ENCODE measurements at regions not wholly inside any gene's neighbourhood (a gene's known extent, or its start where the extent isn't known, plus 50 kb on each side); places are given as distances from the start of the nearest gene placed in this dataset.

- H3K4me3 ChIP-seq (ENCODE audit: low read depth, low read length), result no peak overlapping the region
- peak; percentile 9 for DNase-seq (ENCODE audit: low read depth)
- no peak for TF ChIP-seq POLR2A (IDR thresholded peaks at IDR 0.05; ENCODE audit: extremely low read depth, insufficient read length)
- TF ChIP-seq MYC (IDR thresholded peaks at IDR 0.05; ENCODE audit: low read depth, low read length), result no peak
- TF ChIP-seq, protein P1, sequence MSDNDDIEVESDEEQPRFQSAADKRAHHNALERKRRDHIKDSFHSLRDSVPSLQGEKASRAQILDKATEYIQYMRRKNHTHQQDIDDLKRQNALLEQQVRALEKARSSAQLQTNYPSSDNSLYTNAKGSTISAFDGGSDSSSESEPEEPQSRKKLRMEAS (IDR thresholded peaks at IDR 0.05; ENCODE audit: low read depth, low read length), result no peak
- no peak for TF ChIP-seq CTCF (IDR thresholded peaks at IDR 0.05; ENCODE audit: low read depth, low read length)
These were observed 316.8 kb upstream of the ATP10A start for GRCh38 chr15:26179906-26180305.

- no peak for DNase-seq (ENCODE audit: low read depth)
- TF ChIP-seq, protein P1 (IDR thresholded peaks at IDR 0.05; ENCODE audit: low read depth, low read length), result no peak
- TF ChIP-seq MYC (IDR thresholded peaks at IDR 0.05; ENCODE audit: low read depth, low read length), result no peak
These were observed 315.6 kb upstream of the ATP10A start for GRCh38 chr15:26178640-26179220.

GRCh38 chr15:26177816-26178215, 314.7 kb upstream of the ATP10A start:
- no peak overlapping the region for H3K4me3 ChIP-seq (ENCODE audit: low read depth, low read length)
- no peak for DNase-seq (ENCODE audit: low read depth)
- no peak for TF ChIP-seq CTCF (IDR thresholded peaks at IDR 0.05; ENCODE audit: low read depth, low read length)
- TF ChIP-seq MYC (IDR thresholded peaks at IDR 0.05; ENCODE audit: low read depth, low read length), result no peak
- TF ChIP-seq POLR2A (IDR thresholded peaks at IDR 0.05; ENCODE audit: extremely low read depth, insufficient read length), result no peak
- TF ChIP-seq, protein P1 (IDR thresholded peaks at IDR 0.05; ENCODE audit: low read depth, low read length), result no peak

More at GRCh38 chr15:26178640-26179220, 315.6 kb upstream of the ATP10A start:
- H3K4me3 ChIP-seq (ENCODE audit: low read depth, low read length), result no peak overlapping the region

DNA sequence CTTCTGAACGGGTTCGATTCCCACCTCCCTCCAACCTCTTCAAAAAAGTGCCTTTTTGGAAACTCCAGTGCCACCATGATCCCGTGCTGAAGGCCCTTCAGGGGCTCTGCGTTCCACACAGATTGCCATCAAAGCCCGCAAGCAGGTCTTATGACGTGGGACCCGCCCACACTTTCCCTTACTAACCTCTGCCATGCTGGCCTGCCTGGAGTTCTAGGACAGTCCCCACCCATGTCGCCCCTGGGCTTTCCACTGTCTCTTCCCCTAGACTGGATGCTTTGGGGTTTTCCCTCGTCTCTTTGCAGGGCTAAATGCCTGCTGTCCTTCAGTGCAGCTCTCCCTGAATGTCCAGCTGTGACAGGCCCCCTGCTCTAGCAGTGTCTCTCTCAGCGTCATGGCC, 313.7 kb upstream of the ATP10A start:
- no peak for TF ChIP-seq CTCF (IDR thresholded peaks at IDR 0.05; ENCODE audit: low read depth, low read length)
- no peak for TF ChIP-seq MYC (IDR thresholded peaks at IDR 0.05; ENCODE audit: low read depth, low read length)
- TF ChIP-seq, protein P1 (IDR thresholded peaks at IDR 0.05; ENCODE audit: low read depth, low read length), result no peak
- TF ChIP-seq POLR2A (IDR thresholded peaks at IDR 0.05; ENCODE audit: extremely low read depth, insufficient read length), result no peak
- DNase-seq (ENCODE audit: low read depth), result no peak
- no peak overlapping the region for H3K4me3 ChIP-seq (ENCODE audit: low read depth, low read length)

GRCh38 chr15:26171266-26171665, 308.1 kb upstream of the ATP10A start:
- no peak overlapping the region for H3K4me3 ChIP-seq (ENCODE audit: low read depth, low read length)
- DNase-seq (ENCODE audit: low read depth), result no peak
- no peak for TF ChIP-seq CTCF (IDR thresholded peaks at IDR 0.05; ENCODE audit: low read depth, low read length)
- TF ChIP-seq, protein P1 (IDR thresholded peaks at IDR 0.05; ENCODE audit: low read depth, low read length), result no peak
- no peak for TF ChIP-seq POLR2A (IDR thresholded peaks at IDR 0.05; ENCODE audit: extremely low read depth, insufficient read length)
- TF ChIP-seq MYC (IDR thresholded peaks at IDR 0.05; ENCODE audit: low read depth, low read length), result no peak

- peak; percentile 60 for DNase-seq (ENCODE audit: low read depth)
- TF ChIP-seq CTCF (IDR thresholded peaks at IDR 0.05; ENCODE audit: low read depth, low read length) (no peak), POLR2A (IDR thresholded peaks at IDR 0.05; ENCODE audit: extremely low read depth, insufficient read length) (no peak), MYC (IDR thresholded peaks at IDR 0.05; ENCODE audit: low read depth, low read length) (no peak)
- TF ChIP-seq, protein P1 (IDR thresholded peaks at IDR 0.05; ENCODE audit: low read depth, low read length), result no peak
- H3K4me3 ChIP-seq (ENCODE audit: low read depth, low read length), result no peak overlapping the region
These were observed 303.3 kb upstream of the ATP10A start for GRCh38 chr15:26166429-26166828.
